ENCODE measurements at regions not wholly inside any gene's neighbourhood (a gene's known extent, or its start where the extent isn't known, plus 50 kb on each side); places are given as distances from the start of the nearest gene placed in this dataset.
"Not testable (repeated sequence)": the region's sequence is repeated elsewhere in the genome, so short reads cannot be mapped to it uniquely, and the experiment has no call there.

- no peak for DNase-seq (ENCODE audit: low read depth in 4 of 4, low spot score in 2 of 4)
These were observed 158.4 kb downstream of the DUSP10 start for GRCh38 chr1:221583465-221583864.

DNA sequence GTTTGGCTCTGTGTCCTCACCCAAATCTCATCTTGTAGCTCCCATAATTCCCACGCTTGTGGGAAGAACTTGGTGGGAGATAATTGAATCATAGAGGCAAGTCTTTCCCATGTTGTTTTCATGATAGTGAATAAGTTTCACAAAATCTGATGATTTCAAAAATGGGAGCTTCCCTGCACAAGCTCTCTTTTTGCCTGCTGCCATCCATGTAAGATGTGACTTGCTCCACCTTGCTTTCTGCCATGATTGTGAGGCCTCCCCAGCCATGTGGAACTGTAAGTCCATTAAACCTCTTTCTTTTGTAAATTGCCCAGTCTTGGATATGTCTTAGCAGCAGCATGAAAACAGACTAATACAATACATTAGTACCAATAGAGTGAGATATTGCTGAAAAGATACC, 154.9 kb downstream of the DUSP10 start:
- not testable (repeated sequence) for DNase-seq (ENCODE audit: low read depth in 4 of 4, low spot score in 2 of 4)

- not testable (repeated sequence) for DNase-seq (ENCODE audit: low read depth in 4 of 4, low spot score in 2 of 4)
These were observed 150.6 kb downstream of the DUSP10 start for GRCh38 chr1:221591250-221591649.

GRCh38 chr1:221594576-221594975, 147.3 kb downstream of the DUSP10 start:
- DNase-seq (ENCODE audit: low read depth in 4 of 4, low spot score in 2 of 4): no peak

- no peak for DNase-seq (ENCODE audit: low read depth in 4 of 4, low spot score in 2 of 4)
These were observed 143.8 kb downstream of the DUSP10 start for GRCh38 chr1:221598122-221598521.

DNA sequence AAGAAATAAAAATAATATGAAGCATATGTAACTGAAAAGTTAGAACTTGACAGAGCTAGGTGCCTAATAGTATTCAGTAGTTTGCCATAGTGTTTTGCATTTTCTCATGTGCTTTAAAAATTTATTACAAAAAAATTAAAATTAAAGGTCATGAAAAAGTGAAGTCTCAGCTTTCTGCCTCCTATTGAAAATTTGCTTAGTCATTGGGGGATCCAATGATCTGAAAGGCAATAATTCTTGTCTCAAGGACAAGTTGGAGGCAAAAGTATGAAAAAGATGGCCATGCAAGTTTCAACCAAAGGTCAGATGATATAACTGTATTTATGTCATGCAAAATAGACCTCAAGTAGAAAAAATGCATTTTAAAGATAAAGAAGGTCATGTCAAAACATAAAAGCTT, 140.7 kb downstream of the DUSP10 start:
- no peak for DNase-seq (ENCODE audit: low read depth in 4 of 4, low spot score in 2 of 4)

DNA sequence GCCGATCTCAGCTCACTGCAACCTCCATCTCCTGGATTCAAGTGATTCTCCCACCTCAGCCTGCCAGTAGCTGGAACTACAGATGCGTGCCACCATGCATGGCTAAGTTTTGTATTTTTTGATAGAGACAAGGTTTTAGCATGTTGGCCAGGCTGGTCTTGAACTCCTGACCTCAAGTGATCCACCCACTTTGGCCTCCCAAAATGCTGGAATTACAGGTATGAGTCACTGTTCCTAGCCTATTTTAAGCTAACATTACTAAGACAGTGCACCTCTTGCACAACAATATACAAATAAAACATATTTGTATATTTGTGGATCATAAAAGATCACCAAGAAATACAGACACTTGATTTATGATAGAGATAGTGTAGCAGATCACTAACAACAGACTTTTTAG, 139.1 kb downstream of the DUSP10 start:
- DNase-seq (ENCODE audit: low read depth in 4 of 4, low spot score in 2 of 4): no peak

- not testable (repeated sequence) for DNase-seq (ENCODE audit: low read depth in 4 of 4, low spot score in 2 of 4)
These were observed 137.5 kb downstream of the DUSP10 start for GRCh38 chr1:221604390-221604789.

GRCh38 chr1:221604948-221605347, 136.9 kb downstream of the DUSP10 start:
- no peak for DNase-seq (ENCODE audit: low read depth in 4 of 4, low spot score in 2 of 4)

DNA sequence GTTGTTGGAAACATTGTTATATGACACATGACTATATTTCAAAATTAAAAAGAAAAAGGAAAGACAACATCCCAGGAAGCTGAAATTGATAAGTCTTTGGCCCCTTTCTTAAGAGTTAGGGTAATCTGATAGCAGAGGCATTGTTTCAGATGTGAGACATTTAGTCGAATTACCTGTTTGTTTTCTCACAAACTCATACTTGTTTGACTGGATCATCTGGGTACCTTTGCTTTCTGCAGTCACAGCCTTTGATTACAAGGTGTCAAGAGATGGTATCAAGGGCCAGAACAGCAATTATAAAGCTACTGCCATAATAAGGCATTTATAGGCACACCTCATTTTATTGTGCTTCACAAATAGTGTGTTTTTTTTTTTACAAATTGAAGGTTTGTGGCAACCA, 136.3 kb downstream of the DUSP10 start:
- no peak for DNase-seq (ENCODE audit: low read depth in 4 of 4, low spot score in 2 of 4)

- DNase-seq (ENCODE audit: low read depth in 4 of 4, low spot score in 2 of 4): peak in 1 of 4 donors; percentile 23
These were observed 135.6 kb downstream of the DUSP10 start for GRCh38 chr1:221606256-221606655.

DNA sequence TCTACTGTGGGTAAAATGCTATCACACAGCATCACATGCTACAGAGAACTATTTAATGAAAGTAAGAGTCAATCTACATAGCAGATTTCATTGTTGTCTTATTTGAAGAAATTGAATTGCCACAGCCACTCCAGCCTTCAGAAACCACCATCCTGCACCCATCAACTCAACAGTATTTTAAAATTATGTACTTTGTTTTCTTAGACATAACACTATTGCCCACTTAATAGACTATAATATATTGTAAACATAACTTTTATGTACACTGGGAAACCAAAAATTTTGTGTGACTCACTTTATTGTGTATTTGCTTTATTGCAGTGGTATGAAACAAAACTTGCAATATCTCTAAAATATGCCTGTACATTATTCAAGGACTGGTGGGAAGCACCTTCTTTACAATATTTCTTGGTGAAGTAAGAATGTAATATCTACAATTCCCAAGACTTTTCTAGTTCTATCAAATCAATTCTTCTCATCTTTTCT, 133.0 kb downstream of the DUSP10 start:
- DNase-seq (ENCODE audit: low read depth in 4 of 4, low spot score in 2 of 4): no peak

- DNase-seq (ENCODE audit: low read depth in 4 of 4, low spot score in 2 of 4): no peak
These were observed 130.2 kb downstream of the DUSP10 start for GRCh38 chr1:221611656-221612046.

DNA sequence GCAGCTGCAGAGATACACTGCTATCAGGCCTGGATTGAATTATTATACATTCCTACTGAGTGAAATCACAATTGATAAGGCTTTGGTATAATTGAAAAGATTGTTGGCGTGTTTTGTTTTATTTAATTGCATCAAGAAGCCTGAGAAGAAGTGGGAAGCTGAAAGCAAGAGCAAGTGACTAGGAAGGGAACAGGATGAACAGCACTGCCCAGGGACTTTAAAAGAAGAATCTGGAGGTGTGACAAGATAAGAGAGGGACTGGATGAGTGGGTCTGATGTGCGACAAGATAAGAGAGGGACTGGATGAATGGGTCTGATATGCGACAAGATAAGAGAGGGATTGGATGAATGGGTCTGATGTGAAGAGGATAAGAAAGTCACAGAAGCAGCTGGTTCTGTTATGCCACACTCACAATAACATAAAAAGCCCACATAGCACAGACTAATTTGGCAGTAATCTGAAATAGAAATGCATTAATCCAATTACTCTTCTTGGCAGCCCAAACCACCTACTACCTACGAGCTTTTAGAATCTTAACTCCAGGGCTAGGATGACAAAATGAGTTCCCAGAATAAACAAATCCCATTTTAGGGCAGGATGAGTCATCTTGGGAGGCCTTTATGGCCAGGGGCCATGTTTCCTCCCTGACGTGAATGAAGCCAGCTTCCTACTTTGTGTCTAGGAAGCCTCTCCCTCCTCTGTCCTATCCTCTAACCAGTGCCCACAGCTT, 129.7 kb downstream of the DUSP10 start:
- no peak for DNase-seq (ENCODE audit: low read depth in 4 of 4, low spot score in 2 of 4)

DNA sequence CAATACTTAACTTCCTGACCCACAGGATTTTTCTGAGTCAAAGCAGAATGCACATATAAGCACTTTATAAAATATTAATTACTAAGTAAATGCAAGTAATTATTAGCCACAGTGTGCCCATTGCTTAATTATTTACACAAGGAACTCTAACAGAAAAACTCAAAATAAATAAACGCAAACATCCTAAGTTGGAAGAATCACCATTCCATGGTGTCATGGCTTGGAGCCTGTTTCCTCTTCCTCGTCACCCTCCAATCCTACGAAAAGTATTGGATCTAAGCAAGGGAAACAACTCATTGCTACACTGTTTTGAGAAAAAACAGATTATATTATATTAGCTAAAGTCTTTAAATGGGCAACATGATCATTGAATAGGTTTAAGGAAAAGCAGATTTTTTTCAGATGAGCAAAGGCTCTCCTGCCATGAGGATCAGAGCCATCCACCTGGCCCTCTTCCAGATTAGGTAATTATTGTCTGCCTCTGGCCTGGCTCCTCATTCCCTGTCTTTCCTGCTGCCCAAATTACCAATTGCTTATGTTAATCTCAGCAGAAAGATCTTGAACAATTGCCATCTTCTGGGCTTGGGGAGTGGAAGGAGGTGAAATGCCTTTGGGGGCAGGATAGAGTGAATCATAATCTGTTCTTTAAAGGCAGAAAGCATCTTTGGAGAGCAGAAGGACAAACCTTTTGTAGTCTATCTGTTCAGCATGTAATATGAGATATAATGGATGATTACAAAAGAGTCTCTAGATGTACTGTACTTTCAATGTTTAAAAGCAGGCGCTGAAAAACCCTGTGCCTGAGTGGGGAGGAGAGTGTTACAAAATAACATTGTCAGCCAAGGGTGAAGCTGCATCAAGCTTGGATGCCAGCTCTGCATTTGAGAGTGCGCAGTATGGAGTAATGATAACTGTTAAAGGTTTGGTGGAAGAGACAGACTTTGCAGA, 121.2 kb downstream of the DUSP10 start:
- no peak for DNase-seq (ENCODE audit: low read depth in 4 of 4, low spot score in 2 of 4)

- no peak for DNase-seq (ENCODE audit: low read depth in 4 of 4, low spot score in 2 of 4)
These were observed 120.2 kb downstream of the DUSP10 start for GRCh38 chr1:221621683-221622082.

DNA sequence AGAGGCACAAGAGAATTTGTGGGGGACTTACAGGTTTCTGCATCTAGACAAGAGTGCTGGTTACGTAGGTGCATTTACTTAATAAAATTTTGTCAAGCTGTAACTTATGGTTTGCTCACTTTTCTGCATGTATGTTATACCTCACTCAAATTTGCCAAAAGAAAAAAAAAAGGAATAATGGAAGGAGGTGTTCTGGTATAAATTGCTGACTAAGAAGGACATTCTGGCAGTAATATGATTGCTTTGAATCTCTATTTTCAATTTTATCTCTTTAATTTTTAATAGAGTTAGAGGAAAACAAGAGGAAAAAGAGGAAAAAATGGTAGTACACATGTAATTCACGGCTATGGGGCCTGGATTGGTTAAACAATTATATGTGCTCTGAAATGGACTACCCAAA, 119.5 kb downstream of the DUSP10 start:
- no peak for DNase-seq (ENCODE audit: low read depth in 4 of 4, low spot score in 2 of 4)

GRCh38 chr1:221625026-221625425, 116.9 kb downstream of the DUSP10 start:
- no peak for DNase-seq (ENCODE audit: low read depth in 4 of 4, low spot score in 2 of 4)

- no peak for DNase-seq (ENCODE audit: low read depth in 4 of 4, low spot score in 2 of 4)
These were observed 115.8 kb downstream of the DUSP10 start for GRCh38 chr1:221626041-221626440.

- no peak for DNase-seq (ENCODE audit: low read depth in 4 of 4, low spot score in 2 of 4)
These were observed 111.7 kb downstream of the DUSP10 start for GRCh38 chr1:221630236-221630635.

DNA sequence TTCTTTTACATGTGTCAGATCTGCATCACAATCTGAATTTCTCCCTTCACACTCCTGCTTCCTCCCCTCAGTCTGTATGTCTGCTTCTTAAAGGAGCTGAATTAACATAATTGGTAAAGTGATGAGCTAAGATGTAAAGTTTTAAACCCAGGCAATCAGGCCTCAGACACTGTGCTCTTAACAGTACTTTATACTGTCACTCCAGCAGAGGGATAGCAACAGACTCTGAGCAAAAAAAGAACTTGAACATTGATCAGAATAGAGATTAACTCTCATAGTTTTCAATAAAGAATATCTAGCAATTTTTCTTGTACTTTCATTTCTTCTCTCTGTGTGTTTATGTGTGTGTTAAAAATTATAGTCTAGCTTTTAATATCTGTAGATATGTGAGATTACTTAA, 110.3 kb downstream of the DUSP10 start:
- no peak for DNase-seq (ENCODE audit: low read depth in 4 of 4, low spot score in 2 of 4)

DNA sequence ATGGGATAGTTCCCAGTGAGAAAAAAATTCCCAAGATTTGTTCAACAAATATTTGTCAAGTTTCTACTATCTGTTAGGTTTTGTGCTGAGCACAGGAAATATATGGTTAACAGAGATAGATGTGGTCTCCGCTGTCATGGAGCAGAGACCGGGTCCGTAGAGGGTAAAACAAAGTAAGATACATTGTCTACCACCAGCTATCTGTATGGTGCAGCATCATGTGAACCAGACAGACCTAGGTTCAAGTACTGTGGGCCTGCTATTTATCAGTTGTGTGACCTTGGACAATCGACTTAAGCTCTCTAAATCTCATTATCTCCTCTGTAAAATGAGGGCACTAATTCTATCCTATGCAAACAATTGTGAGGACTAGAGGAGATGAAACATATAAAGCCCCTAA, 109.8 kb downstream of the DUSP10 start:
- no peak for DNase-seq (ENCODE audit: low read depth in 4 of 4, low spot score in 2 of 4)

Data from left renal cortex interstitium (tissue), 4 donors.